IMR-90 (cell line): ENCODE measurements at regions not wholly inside any gene's neighbourhood (a gene's known extent, or its start where the extent isn't known, plus 50 kb on each side); places are given as distances from the start of the nearest gene placed in this dataset.

Experiments
- ATAC-seq: fragments of 200-7000 bp; cut with Tn5 transposase; 2 replicates; pipeline ENCODE4 v1.9.1; 2020; ENCODE audit warnings: low read depth, mild to moderate bottlenecking, moderate library complexity
- BruUV-seq: library from RNA; stranded (reverse); fragments of 400-500 nt; replicated peaks from 2 replicates; lab custom pipeline; 2021; lab: Mats Ljungman, UMichigan
- CTCF ChIA-PET: fragments of 300-600 bp; formaldehyde crosslinking; extraction: SDS; loops from one replicate; lab custom pipeline; 2021; ENCODE audit warnings: antibody characterized with exemption; lab: Yijun Ruan, JAX
- POLR2A ChIA-PET: fragments of 300-600 bp; sonication (Branson Sonifier 250); formaldehyde crosslinking; loops from one replicate; lab custom pipeline; 2022; ENCODE audit warnings: antibody characterized with exemption; ENCODE audit not compliant: unreplicated experiment; lab: Charles Lee
- DNase-seq: peaks from one replicate; pipeline ENCODE4 v3.0.0; 2013
- H2AFZ ChIP-seq: replicated peaks from 2 replicates; pipeline ENCODE3; 2013; ENCODE audit warnings: low read length, mild to moderate bottlenecking; ENCODE audit not compliant: poor library complexity
- H2AK5ac ChIP-seq: 2 replicates; pipeline ENCODE4 v1.6.1; 2013; ENCODE audit warnings: low read depth, low read length, inconsistent platforms
- H2AK9ac ChIP-seq: replicated peaks from 2 replicates; pipeline ENCODE3; 2013; ENCODE audit warnings: mild to moderate bottlenecking, low read depth, low read length, moderate library complexity; ENCODE audit not compliant: poor library complexity
- H2BK120ac ChIP-seq: 2 replicates; pipeline ENCODE4 v1.6.1; 2013; ENCODE audit warnings: low read depth, low read length, inconsistent platforms
- H2BK15ac ChIP-seq: 3 replicates; pipeline ENCODE4 v1.6.1; 2013; ENCODE audit warnings: low read depth, low read length, inconsistent platforms
- H2BK20ac ChIP-seq: 2 replicates; pipeline ENCODE4 v1.6.1; 2013; ENCODE audit warnings: low read depth, mild to moderate bottlenecking, inconsistent platforms, low read length, moderate library complexity
- H2BK5ac ChIP-seq: 2 replicates; pipeline ENCODE4 v1.6.1; 2013; ENCODE audit warnings: mild to moderate bottlenecking, low read depth, low read length, inconsistent platforms; ENCODE audit not compliant: poor library complexity, severe bottlenecking
- H3K14ac ChIP-seq: replicated peaks from 2 replicates; pipeline ENCODE4 v1.6.1; 2013; ENCODE audit warnings: low read depth, low read length, inconsistent platforms
- H3K18ac ChIP-seq: 2 replicates; pipeline ENCODE4 v1.6.1; 2013; ENCODE audit warnings: low read depth, low read length, control low read depth
- H3K23ac ChIP-seq: 2 replicates; pipeline ENCODE4 v1.6.1; 2013; ENCODE audit warnings: low read depth, low read length, inconsistent platforms
- H3K27ac ChIP-seq: 2 replicates; pipeline ENCODE4 v1.5.1; 2013; ENCODE audit warnings: mild to moderate bottlenecking, control low read depth, low read length; ENCODE audit not compliant: insufficient read depth
- H3K27me3 ChIP-seq: 2 replicates; pipeline ENCODE4 v1.6.1; 2013; ENCODE audit warnings: low read length; ENCODE audit not compliant: control insufficient read depth, insufficient read depth
- H3K36me3 ChIP-seq: 2 replicates; pipeline ENCODE4 v1.6.1; 2013; ENCODE audit warnings: low read length, mixed read lengths; ENCODE audit not compliant: control insufficient read depth, insufficient read depth
- H3K4ac ChIP-seq: 2 replicates; pipeline ENCODE4 v1.6.1; 2013; ENCODE audit warnings: low read depth, low read length, inconsistent platforms
- H3K4me1 ChIP-seq: 2 replicates; pipeline ENCODE4 v1.6.1; 2013; ENCODE audit warnings: low read length, mixed read lengths; ENCODE audit not compliant: control insufficient read depth, insufficient read depth
- H3K4me2 ChIP-seq: 2 replicates; pipeline ENCODE4 v1.6.1; 2013; ENCODE audit warnings: low read depth, mild to moderate bottlenecking, control low read depth, low read length, moderate library complexity
- H3K4me3 ChIP-seq: 2 replicates; pipeline ENCODE4 v1.5.1; 2013; ENCODE audit warnings: low read depth, mild to moderate bottlenecking, control low read depth, low read length, moderate library complexity; ENCODE audit not compliant: insufficient read depth
- H3K56ac ChIP-seq: 2 replicates; pipeline ENCODE4 v1.6.1; 2013; ENCODE audit warnings: low read length, inconsistent platforms; ENCODE audit not compliant: insufficient read depth; ENCODE audit errors: extremely low read depth
- H3K79me1 ChIP-seq, 2 experiments: 2 replicates each; pipeline ENCODE4 v1.6.1; 2013; ENCODE audit warnings: low read length in 2 of 2, inconsistent platforms in 1 of 2, low read depth in 1 of 2
- H3K9ac ChIP-seq: 2 replicates; pipeline ENCODE4 v1.6.1; 2013; ENCODE audit warnings: low read depth, low read length, control low read depth
- H3K9me1 ChIP-seq: 2 replicates; pipeline ENCODE4 v1.6.1; 2013; ENCODE audit warnings: low read length, inconsistent platforms; ENCODE audit not compliant: insufficient read depth
- H3K9me3 ChIP-seq: 2 replicates; pipeline ENCODE4 v1.6.1; 2013; ENCODE audit warnings: low read length; ENCODE audit not compliant: control insufficient read depth, insufficient read depth
- H4K20me1 ChIP-seq: 2 replicates; pipeline ENCODE4 v1.6.1; 2013; ENCODE audit warnings: low read length, inconsistent platforms; ENCODE audit not compliant: insufficient read depth
- H4K5ac ChIP-seq: 2 replicates; pipeline ENCODE4 v1.6.1; 2013; ENCODE audit warnings: mild to moderate bottlenecking, low read depth, low read length, control low read depth
- H4K8ac ChIP-seq, 2 experiments: 2 replicates each; pipeline ENCODE4 v1.6.1; 2013; ENCODE audit warnings: low read depth in 2 of 2, low read length in 2 of 2, control low read depth in 1 of 2, inconsistent platforms in 1 of 2
- H4K91ac ChIP-seq: 2 replicates; pipeline ENCODE4 v1.6.1; 2013; ENCODE audit warnings: low read depth, low read length, inconsistent platforms; ENCODE audit not compliant: insufficient read depth
- BHLHE40 ChIP-seq: fragments of 150-350 bp; IDR thresholded peaks from 2 replicates; pipeline ENCODE4 v1.6.1; 2016; ENCODE audit warnings: mild to moderate bottlenecking, low read depth, low read length
- CEBPB ChIP-seq: IDR thresholded peaks from 2 replicates; pipeline ENCODE4 v1.6.1; 2012; ENCODE audit warnings: low read depth, low read length, improper control_type of control experiment
- CHD1 ChIP-seq: IDR thresholded peaks from 2 replicates; pipeline ENCODE4 v1.6.1; 2012; ENCODE audit warnings: low read depth, low read length, improper control_type of control experiment
- FOS ChIP-seq: fragments of 150-350 bp; IDR thresholded peaks from 2 replicates; pipeline ENCODE4 v1.6.1; 2016; ENCODE audit warnings: low read depth, low read length
- MAFK ChIP-seq: IDR thresholded peaks from 2 replicates; pipeline ENCODE4 v1.6.1; 2012; ENCODE audit warnings: low read depth, low read length, improper control_type of control experiment
- MAZ ChIP-seq: IDR thresholded peaks from 2 replicates; pipeline ENCODE4 v1.6.1; 2012; ENCODE audit warnings: low read depth, mild to moderate bottlenecking, low read length, improper control_type of control experiment, moderate library complexity, borderline replicate concordance
- MXI1 ChIP-seq: IDR thresholded peaks from 2 replicates; pipeline ENCODE4 v1.6.1; 2012; ENCODE audit warnings: low read depth, mild to moderate bottlenecking, low read length, moderate library complexity, borderline replicate concordance
- NFE2L2 ChIP-seq: fragments of 150-350 bp; IDR thresholded peaks from 2 replicates; pipeline ENCODE4 v1.6.1; 2016; ENCODE audit warnings: low read depth, mild to moderate bottlenecking, low read length
- POLR2A ChIP-seq: IDR thresholded peaks from 2 replicates; pipeline ENCODE4 v1.6.1; 2012; ENCODE audit warnings: mild to moderate bottlenecking, low read depth, low read length
- RAD21 ChIP-seq: IDR thresholded peaks from 2 replicates; pipeline ENCODE4 v1.6.1; 2012; ENCODE audit warnings: low read length, improper control_type of control experiment
- RCOR1 ChIP-seq: IDR thresholded peaks from 2 replicates; pipeline ENCODE4 v1.6.1; 2012; ENCODE audit warnings: mild to moderate bottlenecking, low read length, improper control_type of control experiment; ENCODE audit not compliant: insufficient replicate concordance
- RFX5 ChIP-seq: IDR thresholded peaks from 2 replicates; pipeline ENCODE4 v1.8.0; 2012; ENCODE audit warnings: low read depth, mild to moderate bottlenecking, low read length, moderate library complexity
- SMC3 ChIP-seq: fragments of 150-350 bp; IDR thresholded peaks from 2 replicates; pipeline ENCODE4 v1.6.1; 2016; ENCODE audit warnings: low read depth, mild to moderate bottlenecking, antibody characterized with exemption, low read length, moderate library complexity
- WGBS, 2 experiments: methylation state at CpG; one replicate each; pipeline versions ENCODE4 v1.1.5 to v1.1.7; 2013; ENCODE audit warnings: missing lambda C conversion rate in 2 of 2; ENCODE audit not compliant: insufficient read length in 1 of 2; ENCODE audit errors: extremely low coverage in 2 of 2; 5-methylcytosine and 5-hydroxymethylcytosine counted together
- dilution Hi-C: fragments of 300-500 bp; cut with HindIII; formaldehyde crosslinking; loops from one replicate; pipeline ENCODE4 v1.14.3; 2018; ENCODE audit warnings: low sequenced_read_pairs; ENCODE audit not compliant: unreplicated experiment
- in situ Hi-C: fragments of 300-500 bp; cut with MboI; formaldehyde crosslinking; loops from 3 replicates; pipeline ENCODE4 v1.14.3; 2019; ENCODE audit warnings: low sequenced_read_pairs, inconsistent platforms, mixed read lengths
- intact Hi-C: fragments of 100-400 bp; cut with micrococcal nuclease; formaldehyde crosslinking; loops from 2 replicates; pipeline ENCODE4 v1.10.0; 2022
- TF ChIP-seq, protein P1 (sequence below): fragments of 150-350 bp; IDR thresholded peaks from 2 replicates; pipeline ENCODE4 v1.6.1; 2017; ENCODE audit warnings: mild to moderate bottlenecking, antibody characterized with exemption, low read length, low read depth
- TF ChIP-seq, protein P2 (sequence below): conservative IDR thresholded peaks from 2 replicates; pipeline ENCODE4 v1.5.1; 2012; ENCODE audit warnings: mild to moderate bottlenecking, low read depth, low read length, improper control_type of control experiment
- TF ChIP-seq, protein P3 (sequence below): fragments of 150-350 bp; IDR thresholded peaks from 2 replicates; pipeline ENCODE4 v1.6.1; 2016; ENCODE audit warnings: low read depth, mild to moderate bottlenecking, low read length, moderate library complexity, borderline replicate concordance

DNA sequence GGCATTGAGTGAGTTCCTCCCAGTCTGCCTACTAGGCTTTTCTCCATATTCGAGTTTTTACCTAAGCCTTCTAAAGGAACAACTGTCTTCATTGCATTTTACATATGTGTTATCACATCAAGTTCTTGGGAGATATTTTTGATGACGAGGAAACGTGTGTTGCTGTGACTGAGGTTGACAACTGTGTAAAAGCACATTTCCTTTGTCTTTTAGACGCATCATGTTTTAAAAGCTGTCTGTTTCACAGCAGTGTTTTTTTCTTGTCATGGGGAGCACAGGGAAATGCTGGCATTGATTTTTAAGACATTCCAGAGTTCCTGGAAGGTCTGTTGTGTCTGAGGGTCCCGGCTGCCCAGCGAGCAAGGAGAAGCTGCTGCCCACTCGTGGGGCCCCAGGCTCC lies 381.8 kb downstream of the DCDC2C start:
- Histone ChIP-seq H3K79me1 (no peaks in the 10 kb centered on the region), H2AFZ (no peak overlapping the region), H3K4me3 (no peak overlapping the region), H3K9ac (no peak overlapping the region), H4K20me1 (no peaks in the 10 kb centered on the region), H2AK9ac (no peak overlapping the region), H4K8ac (no peak overlapping the region), H3K36me3 (no peaks in the 10 kb centered on the region), H3K9me3 (peaks cover 34% of the 10 kb centered on the region), H3K14ac (no peak overlapping the region), H2AK5ac (no peak overlapping the region), H3K56ac (no peak overlapping the region), H3K18ac (no peak overlapping the region), H3K4me2 (no peak overlapping the region), H2BK20ac (no peak overlapping the region), H3K4me1 (no peaks in the 10 kb centered on the region), H3K9me1 (no peaks in the 10 kb centered on the region), H4K5ac (no peak overlapping the region), H3K23ac (no peak overlapping the region), H3K27ac (no peak overlapping the region), H3K4ac (no peak overlapping the region), H4K91ac (no peak overlapping the region), H2BK5ac (no peak overlapping the region), H3K27me3 (no peaks in the 10 kb centered on the region), H2BK15ac (no peak overlapping the region), H2BK120ac (no peak overlapping the region)
- DNase-seq = no peak
- WGBS, 2 experiments = no CpG with 5 or more reads among the region's 7 CpGs
- intact Hi-C loops = no loop called here
- TF ChIP-seq CEBPB (no peak), BHLHE40 (no peak), POLR2A (no peak), RAD21 (no peak), CHD1 (no peak), SMC3 (no peak), FOS (no peak), RCOR1 (no peak), MXI1 (no peak), MAFK (no peak), NFE2L2 (no peak), MAZ (no peak), RFX5 (no peak)
- TF ChIP-seq, protein P1, sequence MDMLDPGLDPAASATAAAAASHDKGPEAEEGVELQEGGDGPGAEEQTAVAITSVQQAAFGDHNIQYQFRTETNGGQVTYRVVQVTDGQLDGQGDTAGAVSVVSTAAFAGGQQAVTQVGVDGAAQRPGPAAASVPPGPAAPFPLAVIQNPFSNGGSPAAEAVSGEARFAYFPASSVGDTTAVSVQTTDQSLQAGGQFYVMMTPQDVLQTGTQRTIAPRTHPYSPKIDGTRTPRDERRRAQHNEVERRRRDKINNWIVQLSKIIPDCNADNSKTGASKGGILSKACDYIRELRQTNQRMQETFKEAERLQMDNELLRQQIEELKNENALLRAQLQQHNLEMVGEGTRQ = no peak
- TF ChIP-seq, protein P2, sequence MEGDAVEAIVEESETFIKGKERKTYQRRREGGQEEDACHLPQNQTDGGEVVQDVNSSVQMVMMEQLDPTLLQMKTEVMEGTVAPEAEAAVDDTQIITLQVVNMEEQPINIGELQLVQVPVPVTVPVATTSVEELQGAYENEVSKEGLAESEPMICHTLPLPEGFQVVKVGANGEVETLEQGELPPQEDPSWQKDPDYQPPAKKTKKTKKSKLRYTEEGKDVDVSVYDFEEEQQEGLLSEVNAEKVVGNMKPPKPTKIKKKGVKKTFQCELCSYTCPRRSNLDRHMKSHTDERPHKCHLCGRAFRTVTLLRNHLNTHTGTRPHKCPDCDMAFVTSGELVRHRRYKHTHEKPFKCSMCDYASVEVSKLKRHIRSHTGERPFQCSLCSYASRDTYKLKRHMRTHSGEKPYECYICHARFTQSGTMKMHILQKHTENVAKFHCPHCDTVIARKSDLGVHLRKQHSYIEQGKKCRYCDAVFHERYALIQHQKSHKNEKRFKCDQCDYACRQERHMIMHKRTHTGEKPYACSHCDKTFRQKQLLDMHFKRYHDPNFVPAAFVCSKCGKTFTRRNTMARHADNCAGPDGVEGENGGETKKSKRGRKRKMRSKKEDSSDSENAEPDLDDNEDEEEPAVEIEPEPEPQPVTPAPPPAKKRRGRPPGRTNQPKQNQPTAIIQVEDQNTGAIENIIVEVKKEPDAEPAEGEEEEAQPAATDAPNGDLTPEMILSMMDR = no peak
- TF ChIP-seq, protein P3, sequence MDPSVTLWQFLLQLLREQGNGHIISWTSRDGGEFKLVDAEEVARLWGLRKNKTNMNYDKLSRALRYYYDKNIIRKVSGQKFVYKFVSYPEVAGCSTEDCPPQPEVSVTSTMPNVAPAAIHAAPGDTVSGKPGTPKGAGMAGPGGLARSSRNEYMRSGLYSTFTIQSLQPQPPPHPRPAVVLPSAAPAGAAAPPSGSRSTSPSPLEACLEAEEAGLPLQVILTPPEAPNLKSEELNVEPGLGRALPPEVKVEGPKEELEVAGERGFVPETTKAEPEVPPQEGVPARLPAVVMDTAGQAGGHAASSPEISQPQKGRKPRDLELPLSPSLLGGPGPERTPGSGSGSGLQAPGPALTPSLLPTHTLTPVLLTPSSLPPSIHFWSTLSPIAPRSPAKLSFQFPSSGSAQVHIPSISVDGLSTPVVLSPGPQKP = no peak
- CTCF ChIA-PET = no interaction called here
- no peak for ATAC-seq
- BruUV-seq = no TSS peak
- dilution Hi-C loops = no loop called here
- in situ Hi-C loops = no loop called here
- POLR2A ChIA-PET = no interaction called here
